ENCODE measurements at regions not wholly inside any gene's neighbourhood (a gene's known extent, or its start where the extent isn't known, plus 50 kb on each side); places are given as distances from the start of the nearest gene placed in this dataset.

- no peaks in the 10 kb centered on the region for H3K36me3 ChIP-seq (ENCODE audit: low read depth, low read length)
- H2AFZ ChIP-seq (ENCODE audit: low read length): no peak overlapping the region
- no peaks in the 10 kb centered on the region for H3K9me3 ChIP-seq (ENCODE audit: low read length)
- no peak overlapping the region for H3K27ac ChIP-seq (ENCODE audit: low read length)
- POLR2A ChIA-PET (ENCODE audit: unreplicated experiment): no interaction called here
- H3K27me3 ChIP-seq (ENCODE audit: low read length): no peaks in the 10 kb centered on the region
- no peaks in the 10 kb centered on the region for H3K79me2 ChIP-seq (ENCODE audit: low read length)
- H3F3A ChIP-seq (ENCODE audit: low read length, unreplicated experiment): no peaks in the 10 kb centered on the region
- DNase-seq (no peak), ATAC-seq (no peak)
- intact Hi-C loops (cut with micrococcal nuclease): no loop called here
- no peak overlapping the region for H3K9ac ChIP-seq (ENCODE audit: low read length)
- TF ChIP-seq EZH2 (IDR thresholded peaks at IDR 0.05; ENCODE audit: low read length, unreplicated experiment) (no peak), EZH2phosphoT487 (IDR thresholded peaks at IDR 0.05; ENCODE audit: borderline replicate concordance, low read length) (no peak), CTCF (conservative IDR thresholded peaks at IDR 0.05; ENCODE audit: low read depth, low read length) (no peak)
- H3K4me3 ChIP-seq (ENCODE audit: low read length): no peak overlapping the region
- no peaks in the 10 kb centered on the region for H4K20me1 ChIP-seq (ENCODE audit: low read length)
- no peak overlapping the region for H3K4me2 ChIP-seq (ENCODE audit: low read length)
- CTCF ChIA-PET: no interaction called here
- no peaks in the 10 kb centered on the region for H3K4me1 ChIP-seq (ENCODE audit: insufficient read depth, low read length)
- no TSS peak for BruUV-seq (replicated peaks)
- H3K9me2 ChIP-seq (replicated peaks; ENCODE audit: low read length): no peaks in the 10 kb centered on the region
Observed at GRCh38 chr15:66628976-66629723, 63.4 kb upstream of the LCTL start.

- no peak overlapping the region for H3K4me3 ChIP-seq (ENCODE audit: low read length)
- intact Hi-C loops (cut with micrococcal nuclease): no loop called here
- no peak overlapping the region for H3K4me2 ChIP-seq (ENCODE audit: low read length)
- TF ChIP-seq EZH2 (IDR thresholded peaks at IDR 0.05; ENCODE audit: low read length, unreplicated experiment) (no peak), EZH2phosphoT487 (IDR thresholded peaks at IDR 0.05; ENCODE audit: borderline replicate concordance, low read length) (no peak), CTCF (conservative IDR thresholded peaks at IDR 0.05; ENCODE audit: low read depth, low read length) (no peak)
- no peaks in the 10 kb centered on the region for H3K27me3 ChIP-seq (ENCODE audit: low read length)
- ATAC-seq: no peak
- no peak overlapping the region for H2AFZ ChIP-seq (ENCODE audit: low read length)
- no peaks in the 10 kb centered on the region for H3K36me3 ChIP-seq (ENCODE audit: low read depth, low read length)
- no peak overlapping the region for H3K9ac ChIP-seq (ENCODE audit: low read length)
- H3K4me1 ChIP-seq (ENCODE audit: insufficient read depth, low read length): no peaks in the 10 kb centered on the region
- no peaks in the 10 kb centered on the region for H4K20me1 ChIP-seq (ENCODE audit: low read length)
- no peak overlapping the region for H3K27ac ChIP-seq (ENCODE audit: low read length)
- no peaks in the 10 kb centered on the region for H3K9me3 ChIP-seq (ENCODE audit: low read length)
- ChIA-PET CTCF (no interaction called here), POLR2A (ENCODE audit: unreplicated experiment) (no interaction called here)
- H3K79me2 ChIP-seq (ENCODE audit: low read length): no peaks in the 10 kb centered on the region
- no peak for DNase-seq
- no peaks in the 10 kb centered on the region for H3F3A ChIP-seq (ENCODE audit: low read length, unreplicated experiment)
- no peaks in the 10 kb centered on the region for H3K9me2 ChIP-seq (replicated peaks; ENCODE audit: low read length)
- BruUV-seq (replicated peaks): no TSS peak
Observed at GRCh38 chr15:66629817-66630576, 64.2 kb upstream of the LCTL start.

- no peak overlapping the region for H2AFZ ChIP-seq (ENCODE audit: low read length)
- CTCF ChIA-PET: no interaction called here
- POLR2A ChIA-PET (ENCODE audit: unreplicated experiment): no interaction called here
Observed at GRCh38 chr15:66630801-66631351, 65.1 kb upstream of the LCTL start.

More at GRCh38 chr15:66630801-66631351, 65.1 kb upstream of the LCTL start:
- no peak for DNase-seq
- H3K9me2 ChIP-seq (replicated peaks; ENCODE audit: low read length): no peaks in the 10 kb centered on the region
- no peak overlapping the region for H3K27ac ChIP-seq (ENCODE audit: low read length)
- H3K9ac ChIP-seq (ENCODE audit: low read length): no peak overlapping the region
- H3K27me3 ChIP-seq (ENCODE audit: low read length): no peaks in the 10 kb centered on the region
- no peaks in the 10 kb centered on the region for H4K20me1 ChIP-seq (ENCODE audit: low read length)
- intact Hi-C loops (cut with micrococcal nuclease): no loop called here
- no peaks in the 10 kb centered on the region for H3F3A ChIP-seq (ENCODE audit: low read length, unreplicated experiment)
- no TSS peak for BruUV-seq (replicated peaks)
- H3K9me3 ChIP-seq (ENCODE audit: low read length): no peaks in the 10 kb centered on the region
- no peak overlapping the region for H3K4me2 ChIP-seq (ENCODE audit: low read length)
- no peaks in the 10 kb centered on the region for H3K79me2 ChIP-seq (ENCODE audit: low read length)
- TF ChIP-seq CTCF (conservative IDR thresholded peaks at IDR 0.05; ENCODE audit: low read depth, low read length): no peak
- TF ChIP-seq EZH2phosphoT487 (IDR thresholded peaks at IDR 0.05; ENCODE audit: borderline replicate concordance, low read length): no peak
- no peaks in the 10 kb centered on the region for H3K4me1 ChIP-seq (ENCODE audit: insufficient read depth, low read length)
- no peaks in the 10 kb centered on the region for H3K36me3 ChIP-seq (ENCODE audit: low read depth, low read length)
- no peak overlapping the region for H3K4me3 ChIP-seq (ENCODE audit: low read length)
- no peak for ATAC-seq
